ENCODE measurements at regions not wholly inside any gene's neighbourhood (a gene's known extent, or its start where the extent isn't known, plus 50 kb on each side); places are given as distances from the start of the nearest gene placed in this dataset.

DNA sequence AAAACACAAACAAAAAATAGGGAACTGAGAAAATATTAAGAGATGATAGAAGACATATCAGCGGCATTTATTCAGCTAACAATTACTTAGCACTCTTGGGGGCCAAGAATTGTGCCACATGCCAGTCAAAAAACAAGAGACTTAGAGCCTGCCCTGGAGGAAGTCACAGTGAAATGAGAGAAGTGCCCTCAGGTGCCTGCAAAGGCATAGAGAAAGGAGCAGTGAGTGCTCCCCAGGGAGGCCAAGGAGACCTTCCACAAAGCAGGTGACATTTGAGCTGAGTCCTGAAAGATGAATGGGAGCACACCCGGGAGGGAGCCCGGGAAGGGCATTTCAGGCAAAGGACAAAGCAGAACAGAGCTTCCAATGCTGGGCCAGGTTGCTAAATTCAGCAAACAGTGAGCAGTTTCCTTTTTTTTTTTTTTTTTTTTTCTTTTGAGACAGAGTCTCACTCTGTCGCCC, 184.7 kb upstream of the JARID2 start:
- Histone ChIP-seq H3K36me3 (ENCODE audit: control insufficient read depth, insufficient read depth, low read length) (no peaks in the 10 kb centered on the region), H3K4me3 (ENCODE audit: low read depth in 2 of 2, low read length in 2 of 2) (no peak overlapping the region), H3K9me3 (ENCODE audit: control insufficient read depth, insufficient read depth, low read depth, low read length) (no peaks in the 10 kb centered on the region), H3K27me3 (ENCODE audit: control insufficient read depth, insufficient read depth, low read length) (no peaks in the 10 kb centered on the region), H3K27ac (ENCODE audit: low read length) (no peak overlapping the region), H3K4me1 (ENCODE audit: control insufficient read depth, insufficient read depth, low read length) (no peaks in the 10 kb centered on the region)
- ChIA-PET CTCF (no interaction called here), POLR2A (interaction anchor here (0.7 kb wide), 1 partner anchor 342 kb away, joined by 7 read pairs; no protein-coding TSS in a partner anchor)
- DNase-seq (ENCODE audit: low read depth, low spot score), result no peak
- no TSS peak for BruUV-seq (replicated peaks)
- intact Hi-C loops (cut with micrococcal nuclease; ENCODE audit: unreplicated experiment) (no loop called here), in situ Hi-C loops (cut with HindIII; ENCODE audit: low pct_unique_long_range_greater_than_20kb, low sequenced_read_pairs) (no loop called here)
- TF ChIP-seq TCF7L2 (IDR thresholded peaks at IDR 0.05; ENCODE audit: low read depth, low read length) (no peak), SIN3A (IDR thresholded peaks at IDR 0.05; ENCODE audit: borderline replicate concordance, insufficient read depth, low read depth, low read length) (no peak), POLR2AphosphoS5 (IDR thresholded peaks at IDR 0.05; ENCODE audit: low read depth, low read length) (no peak)
- TF ChIP-seq, protein P1, sequence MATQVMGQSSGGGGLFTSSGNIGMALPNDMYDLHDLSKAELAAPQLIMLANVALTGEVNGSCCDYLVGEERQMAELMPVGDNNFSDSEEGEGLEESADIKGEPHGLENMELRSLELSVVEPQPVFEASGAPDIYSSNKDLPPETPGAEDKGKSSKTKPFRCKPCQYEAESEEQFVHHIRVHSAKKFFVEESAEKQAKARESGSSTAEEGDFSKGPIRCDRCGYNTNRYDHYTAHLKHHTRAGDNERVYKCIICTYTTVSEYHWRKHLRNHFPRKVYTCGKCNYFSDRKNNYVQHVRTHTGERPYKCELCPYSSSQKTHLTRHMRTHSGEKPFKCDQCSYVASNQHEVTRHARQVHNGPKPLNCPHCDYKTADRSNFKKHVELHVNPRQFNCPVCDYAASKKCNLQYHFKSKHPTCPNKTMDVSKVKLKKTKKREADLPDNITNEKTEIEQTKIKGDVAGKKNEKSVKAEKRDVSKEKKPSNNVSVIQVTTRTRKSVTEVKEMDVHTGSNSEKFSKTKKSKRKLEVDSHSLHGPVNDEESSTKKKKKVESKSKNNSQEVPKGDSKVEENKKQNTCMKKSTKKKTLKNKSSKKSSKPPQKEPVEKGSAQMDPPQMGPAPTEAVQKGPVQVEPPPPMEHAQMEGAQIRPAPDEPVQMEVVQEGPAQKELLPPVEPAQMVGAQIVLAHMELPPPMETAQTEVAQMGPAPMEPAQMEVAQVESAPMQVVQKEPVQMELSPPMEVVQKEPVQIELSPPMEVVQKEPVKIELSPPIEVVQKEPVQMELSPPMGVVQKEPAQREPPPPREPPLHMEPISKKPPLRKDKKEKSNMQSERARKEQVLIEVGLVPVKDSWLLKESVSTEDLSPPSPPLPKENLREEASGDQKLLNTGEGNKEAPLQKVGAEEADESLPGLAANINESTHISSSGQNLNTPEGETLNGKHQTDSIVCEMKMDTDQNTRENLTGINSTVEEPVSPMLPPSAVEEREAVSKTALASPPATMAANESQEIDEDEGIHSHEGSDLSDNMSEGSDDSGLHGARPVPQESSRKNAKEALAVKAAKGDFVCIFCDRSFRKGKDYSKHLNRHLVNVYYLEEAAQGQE (IDR thresholded peaks at IDR 0.05; ENCODE audit: insufficient read depth in 1 of 2, low read depth in 2 of 2, low read length in 1 of 2), result no peak
- no peak for ATAC-seq

DNA sequence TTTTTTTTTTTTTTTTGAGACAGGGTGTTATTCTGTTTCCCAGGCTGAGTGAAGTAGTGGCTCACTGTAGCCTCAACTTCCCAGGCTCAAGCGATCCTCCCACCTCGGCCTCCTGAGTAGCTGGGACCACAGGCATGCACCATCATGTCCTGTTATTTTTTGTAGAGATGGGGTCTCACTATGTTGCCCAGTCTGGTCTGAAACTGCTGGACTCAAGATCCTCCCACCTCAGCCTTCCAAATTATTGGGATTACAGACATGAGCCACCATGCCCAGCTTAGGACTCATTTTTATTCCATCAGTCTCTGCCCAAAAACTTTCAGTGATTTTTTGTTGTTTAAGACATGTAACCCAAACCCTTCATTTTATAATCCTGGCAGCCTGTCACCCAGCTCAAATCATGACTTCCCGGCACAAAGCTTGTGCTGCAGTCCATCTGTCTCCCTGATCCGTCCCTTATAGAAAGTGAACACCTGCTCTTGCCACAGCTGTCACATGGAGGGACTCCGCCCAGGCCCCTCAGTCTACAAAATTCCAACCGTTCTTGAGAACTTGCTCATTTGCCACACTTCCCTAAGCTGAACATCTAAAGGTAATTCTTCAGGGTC, 183.9 kb upstream of the JARID2 start:
- in situ Hi-C loops (cut with HindIII; ENCODE audit: low pct_unique_long_range_greater_than_20kb, low sequenced_read_pairs) (no loop called here), intact Hi-C loops (cut with micrococcal nuclease; ENCODE audit: unreplicated experiment) (no loop called here)
- DNase-seq (ENCODE audit: low read depth, low spot score) (no peak), ATAC-seq (no peak)
- H3K27me3 ChIP-seq (ENCODE audit: control insufficient read depth, insufficient read depth, low read length), result no peaks in the 10 kb centered on the region
- no peak overlapping the region for H3K27ac ChIP-seq (ENCODE audit: low read length)
- no peak overlapping the region for H3K4me3 ChIP-seq (ENCODE audit: low read depth in 2 of 2, low read length in 2 of 2)
- TF ChIP-seq POLR2AphosphoS5 (IDR thresholded peaks at IDR 0.05; ENCODE audit: low read depth, low read length) (no peak), TCF7L2 (IDR thresholded peaks at IDR 0.05; ENCODE audit: low read depth, low read length) (no peak), SIN3A (IDR thresholded peaks at IDR 0.05; ENCODE audit: borderline replicate concordance, insufficient read depth, low read depth, low read length) (no peak)
- TF ChIP-seq, protein P2, sequence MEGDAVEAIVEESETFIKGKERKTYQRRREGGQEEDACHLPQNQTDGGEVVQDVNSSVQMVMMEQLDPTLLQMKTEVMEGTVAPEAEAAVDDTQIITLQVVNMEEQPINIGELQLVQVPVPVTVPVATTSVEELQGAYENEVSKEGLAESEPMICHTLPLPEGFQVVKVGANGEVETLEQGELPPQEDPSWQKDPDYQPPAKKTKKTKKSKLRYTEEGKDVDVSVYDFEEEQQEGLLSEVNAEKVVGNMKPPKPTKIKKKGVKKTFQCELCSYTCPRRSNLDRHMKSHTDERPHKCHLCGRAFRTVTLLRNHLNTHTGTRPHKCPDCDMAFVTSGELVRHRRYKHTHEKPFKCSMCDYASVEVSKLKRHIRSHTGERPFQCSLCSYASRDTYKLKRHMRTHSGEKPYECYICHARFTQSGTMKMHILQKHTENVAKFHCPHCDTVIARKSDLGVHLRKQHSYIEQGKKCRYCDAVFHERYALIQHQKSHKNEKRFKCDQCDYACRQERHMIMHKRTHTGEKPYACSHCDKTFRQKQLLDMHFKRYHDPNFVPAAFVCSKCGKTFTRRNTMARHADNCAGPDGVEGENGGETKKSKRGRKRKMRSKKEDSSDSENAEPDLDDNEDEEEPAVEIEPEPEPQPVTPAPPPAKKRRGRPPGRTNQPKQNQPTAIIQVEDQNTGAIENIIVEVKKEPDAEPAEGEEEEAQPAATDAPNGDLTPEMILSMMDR (IDR thresholded peaks at IDR 0.05), result no peak
- TF ChIP-seq, protein P1 (IDR thresholded peaks at IDR 0.05; ENCODE audit: insufficient read depth in 1 of 2, low read depth in 2 of 2, low read length in 1 of 2), result no peak
- CTCF ChIA-PET, result no interaction called here
- no peaks in the 10 kb centered on the region for H3K9me3 ChIP-seq (ENCODE audit: control insufficient read depth, insufficient read depth, low read depth, low read length)
- no TSS peak for BruUV-seq (replicated peaks)
- H3K4me1 ChIP-seq (ENCODE audit: control insufficient read depth, insufficient read depth, low read length), result no peaks in the 10 kb centered on the region
- no peaks in the 10 kb centered on the region for H3K36me3 ChIP-seq (ENCODE audit: control insufficient read depth, insufficient read depth, low read length)
- POLR2A ChIA-PET, result no interaction called here
